Mammary epithelial cell (primary cell): ENCODE measurements at regions not wholly inside any gene's neighbourhood (a gene's known extent, or its start where the extent isn't known, plus 50 kb on each side); places are given as distances from the start of the nearest gene placed in this dataset.

Experiments used
- EZH2 ChIP-seq: IDR thresholded peaks from 2 replicates; pipeline ENCODE4 v1.6.1; 2012; ENCODE audit warnings: low read length, inconsistent platforms, borderline replicate concordance
- TF ChIP-seq, protein P1 (sequence below), 2 donors: IDR thresholded peaks in 1 of 2; conservative IDR thresholded peaks in 1 of 2; 2 replicates each; pipeline ENCODE4 v1.5.1; 2011 to 2012; ENCODE audit warnings: inconsistent platforms in 2 of 2, low read length in 2 of 2, mild to moderate bottlenecking in 2 of 2, control low read depth in 1 of 2, low read depth in 1 of 2; ENCODE audit not compliant: insufficient read depth in 1 of 2; ENCODE audit errors: extremely low read depth in 1 of 2

DNA sequence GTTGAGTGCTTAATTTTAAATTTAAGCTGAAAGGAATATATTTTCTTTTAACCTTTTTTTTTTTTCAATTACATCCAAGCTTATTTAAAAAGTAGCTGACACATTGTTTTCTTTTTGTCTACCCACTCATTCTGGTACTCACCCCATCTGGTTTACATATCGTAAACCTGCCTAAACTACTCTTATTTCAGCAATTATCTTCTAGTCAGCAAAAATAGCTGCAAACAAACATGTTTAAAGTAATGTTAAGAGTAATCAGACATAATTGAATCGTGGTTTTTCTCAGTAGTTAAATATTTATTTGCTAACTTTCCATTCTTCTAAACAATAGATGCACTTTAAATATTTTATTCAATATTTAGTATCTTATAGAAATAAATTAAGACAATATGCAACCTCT lies 492.7 kb upstream of the MGAT4C start:
- TF ChIP-seq, protein P1, sequence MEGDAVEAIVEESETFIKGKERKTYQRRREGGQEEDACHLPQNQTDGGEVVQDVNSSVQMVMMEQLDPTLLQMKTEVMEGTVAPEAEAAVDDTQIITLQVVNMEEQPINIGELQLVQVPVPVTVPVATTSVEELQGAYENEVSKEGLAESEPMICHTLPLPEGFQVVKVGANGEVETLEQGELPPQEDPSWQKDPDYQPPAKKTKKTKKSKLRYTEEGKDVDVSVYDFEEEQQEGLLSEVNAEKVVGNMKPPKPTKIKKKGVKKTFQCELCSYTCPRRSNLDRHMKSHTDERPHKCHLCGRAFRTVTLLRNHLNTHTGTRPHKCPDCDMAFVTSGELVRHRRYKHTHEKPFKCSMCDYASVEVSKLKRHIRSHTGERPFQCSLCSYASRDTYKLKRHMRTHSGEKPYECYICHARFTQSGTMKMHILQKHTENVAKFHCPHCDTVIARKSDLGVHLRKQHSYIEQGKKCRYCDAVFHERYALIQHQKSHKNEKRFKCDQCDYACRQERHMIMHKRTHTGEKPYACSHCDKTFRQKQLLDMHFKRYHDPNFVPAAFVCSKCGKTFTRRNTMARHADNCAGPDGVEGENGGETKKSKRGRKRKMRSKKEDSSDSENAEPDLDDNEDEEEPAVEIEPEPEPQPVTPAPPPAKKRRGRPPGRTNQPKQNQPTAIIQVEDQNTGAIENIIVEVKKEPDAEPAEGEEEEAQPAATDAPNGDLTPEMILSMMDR (conservative IDR thresholded peaks at IDR 0.05 in 1 of 2, IDR thresholded peaks at IDR 0.05 in 1 of 2; ENCODE audit: extremely low read depth in 1 of 2, insufficient read depth in 1 of 2, low read depth in 1 of 2, low read length in 2 of 2): no peak
- TF ChIP-seq EZH2: no peak
